Neural cell (in vitro differentiated cells): ENCODE measurements at regions not wholly inside any gene's neighbourhood (a gene's known extent, or its start where the extent isn't known, plus 50 kb on each side); places are given as distances from the start of the nearest gene placed in this dataset.

Experiments
- H2AFZ ChIP-seq: fragments of 200-600, 300-800 bp; sonication (generic), shearing (Covaris generic); 2 replicates; pipeline ENCODE4 v1.6.0; 2014; ENCODE audit warnings: low read depth, mild to moderate bottlenecking, antibody characterized with exemption, low read length, moderate library complexity
- H3F3A ChIP-seq: fragments of 200-600 bp; shearing (Covaris generic); 2 replicates; pipeline ENCODE4 v1.6.1; 2016; ENCODE audit warnings: mild to moderate bottlenecking, moderate library complexity, mixed read lengths, antibody characterized with exemption, low read length; ENCODE audit not compliant: insufficient read depth, poor library complexity, severe bottlenecking
- H3K27ac ChIP-seq: fragments of 200-600, 300-800 bp; sonication (generic), shearing (Covaris generic); 2 replicates; pipeline ENCODE4 v1.5.1; 2014; ENCODE audit warnings: mild to moderate bottlenecking, low read length, moderate library complexity
- H3K27me3 ChIP-seq: fragments of 300-800, 200-600 bp; sonication (generic), shearing (Covaris generic); 2 replicates; pipeline ENCODE4 v1.6.0; 2014; ENCODE audit warnings: mild to moderate bottlenecking, low read depth, low read length, moderate library complexity; ENCODE audit not compliant: insufficient read depth
- H3K36me3 ChIP-seq: fragments of 300-800, 200-600 bp; sonication (generic), shearing (Covaris generic); 2 replicates; pipeline ENCODE4 v1.5.1; 2014; ENCODE audit warnings: mild to moderate bottlenecking, antibody characterized with exemption, low read length, moderate library complexity; ENCODE audit not compliant: insufficient read depth
- H3K4me2 ChIP-seq: fragments of 300-800, 200-600 bp; sonication (generic), shearing (Covaris generic); 2 replicates; pipeline ENCODE4 v1.6.0; 2014; ENCODE audit warnings: mild to moderate bottlenecking, low read length
- H3K4me3 ChIP-seq: fragments of 300-800, 200-600 bp; sonication (generic), shearing (Covaris generic); 2 replicates; pipeline ENCODE4 v1.5.1; 2014; ENCODE audit warnings: mild to moderate bottlenecking, low read length, moderate library complexity
- H3K79me2 ChIP-seq: fragments of 200-600 bp; shearing (Covaris generic); replicated peaks from 2 replicates; pipeline ENCODE4 v1.6.0; 2014; ENCODE audit warnings: mild to moderate bottlenecking, low read length, moderate library complexity; ENCODE audit not compliant: insufficient read depth
- H3K9ac ChIP-seq: fragments of 300-800, 200-600 bp; sonication (generic), shearing (Covaris generic); 2 replicates; pipeline ENCODE4 v1.6.1; 2016; ENCODE audit warnings: mild to moderate bottlenecking, low read length, mixed read lengths
- H3K9me2 ChIP-seq: fragments of 200-600 bp; shearing (Covaris generic); 2 replicates; pipeline ENCODE4 v1.6.1; 2016; ENCODE audit warnings: mild to moderate bottlenecking, low read length, mixed read lengths; ENCODE audit not compliant: insufficient read depth
- H3K9me3 ChIP-seq: fragments of 200-600, 300-800 bp; sonication (generic), shearing (Covaris generic); 2 replicates; pipeline ENCODE4 v1.6.1; 2016; ENCODE audit warnings: mild to moderate bottlenecking, mixed run types, low read length, moderate library complexity, mixed read lengths
- H4K20me1 ChIP-seq: fragments of 200-600 bp; shearing (Covaris generic); 2 replicates; pipeline ENCODE4 v1.6.1; 2016; ENCODE audit warnings: mild to moderate bottlenecking, mixed run types; ENCODE audit not compliant: insufficient read depth
- CTCF ChIP-seq: fragments of 450-650 bp; IDR thresholded peaks from 2 replicates; pipeline ENCODE4 v1.5.1; 2014; ENCODE audit warnings: antibody characterized with exemption, mild to moderate bottlenecking, moderate library complexity; ENCODE audit not compliant: poor library complexity, severe bottlenecking
- EP300 ChIP-seq: fragments of 450-650 bp; conservative IDR thresholded peaks from 2 replicates; pipeline ENCODE4 v1.6.1; 2014; ENCODE audit warnings: antibody characterized with exemption, mild to moderate bottlenecking, moderate library complexity; ENCODE audit not compliant: poor library complexity, severe bottlenecking
- EZH2 ChIP-seq: fragments of 200-600, 300-800 bp; shearing (Covaris generic), sonication (generic); IDR thresholded peaks from 2 replicates; pipeline ENCODE4 v1.6.1; 2014; ENCODE audit warnings: antibody characterized with exemption, low read length, borderline replicate concordance, mild to moderate bottlenecking; ENCODE audit not compliant: insufficient read depth, poor library complexity, severe bottlenecking
- POLR2AphosphoS5 ChIP-seq: IDR thresholded peaks from 2 replicates; pipeline ENCODE4 v1.6.1; 2012
- SMC3 ChIP-seq: fragments of 450-650 bp; conservative IDR thresholded peaks from 2 replicates; pipeline ENCODE4 v1.6.1; 2014; ENCODE audit warnings: antibody characterized with exemption, mild to moderate bottlenecking, moderate library complexity; ENCODE audit not compliant: poor library complexity
- TAF1 ChIP-seq: IDR thresholded peaks from 2 replicates; pipeline ENCODE4 v1.6.1; 2012; ENCODE audit warnings: low read depth
- TF ChIP-seq, protein P1 (sequence below): IDR thresholded peaks from 2 replicates; pipeline ENCODE4 v1.6.1; 2012; ENCODE audit warnings: borderline replicate concordance

- TF ChIP-seq EP300 (no peak), EZH2 (no peak)
- H3K9ac ChIP-seq, result no peak overlapping the region
- no peak overlapping the region for H3K27ac ChIP-seq
- H3K27me3 ChIP-seq, result no peaks in the 10 kb centered on the region
- no peaks in the 10 kb centered on the region for H3F3A ChIP-seq
- H3K36me3 ChIP-seq, result no peaks in the 10 kb centered on the region
- H2AFZ ChIP-seq, result no peak overlapping the region
- no peak overlapping the region for H3K4me3 ChIP-seq
- no peaks in the 10 kb centered on the region for H4K20me1 ChIP-seq
- no peaks in the 10 kb centered on the region for H3K79me2 ChIP-seq
- H3K9me3 ChIP-seq, result no peaks in the 10 kb centered on the region
- no peak overlapping the region for H3K4me2 ChIP-seq
- no peaks in the 10 kb centered on the region for H3K9me2 ChIP-seq
Observed at GRCh38 chr5:174275959-174276358, 230.5 kb downstream of the NSG2 start.

DNA sequence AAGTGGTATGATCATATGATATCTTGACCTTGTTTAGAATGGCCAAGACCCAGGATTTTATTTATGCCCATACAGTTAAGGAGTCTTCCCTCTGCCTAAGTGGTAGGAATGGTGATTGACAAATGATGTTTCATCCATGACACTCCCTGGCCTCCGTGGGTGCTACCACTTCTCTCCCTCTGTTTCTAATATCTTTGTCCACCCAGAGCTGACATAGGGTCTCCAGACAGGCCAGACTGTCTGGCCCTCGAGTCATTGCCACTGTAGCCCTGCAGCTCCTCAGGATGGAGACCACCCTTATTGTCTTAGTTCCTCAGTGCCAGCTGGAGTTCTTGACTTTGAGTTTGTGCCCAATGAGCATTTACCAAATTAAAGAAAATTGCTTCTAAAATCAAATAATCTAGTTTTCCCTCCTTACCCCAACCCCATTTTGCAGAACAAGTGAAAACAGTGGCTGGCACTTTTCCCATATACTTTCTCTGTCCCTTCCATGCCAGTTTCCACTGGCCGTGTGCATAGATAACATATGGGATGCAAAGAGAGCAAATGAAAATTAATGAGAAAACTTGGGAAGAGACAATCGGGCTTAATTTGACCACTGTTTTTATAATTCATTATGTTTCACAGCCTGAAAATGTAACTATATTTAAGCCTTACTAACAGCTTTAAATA, 235.7 kb downstream of the NSG2 start:
- Histone ChIP-seq H2AFZ (no peak overlapping the region), H3K27ac (no peak overlapping the region), H3K27me3 (no peaks in the 10 kb centered on the region), H3F3A (no peaks in the 10 kb centered on the region), H3K9me3 (no peaks in the 10 kb centered on the region), H3K4me3 (no peak overlapping the region), H3K4me2 (no peak overlapping the region), H4K20me1 (no peaks in the 10 kb centered on the region), H3K9ac (no peak overlapping the region), H3K36me3 (no peaks in the 10 kb centered on the region), H3K9me2 (no peaks in the 10 kb centered on the region), H3K79me2 (no peaks in the 10 kb centered on the region)
- TF ChIP-seq SMC3 (no peak), POLR2AphosphoS5 (no peak), EP300 (no peak), CTCF (no peak)
- TF ChIP-seq, protein P1, sequence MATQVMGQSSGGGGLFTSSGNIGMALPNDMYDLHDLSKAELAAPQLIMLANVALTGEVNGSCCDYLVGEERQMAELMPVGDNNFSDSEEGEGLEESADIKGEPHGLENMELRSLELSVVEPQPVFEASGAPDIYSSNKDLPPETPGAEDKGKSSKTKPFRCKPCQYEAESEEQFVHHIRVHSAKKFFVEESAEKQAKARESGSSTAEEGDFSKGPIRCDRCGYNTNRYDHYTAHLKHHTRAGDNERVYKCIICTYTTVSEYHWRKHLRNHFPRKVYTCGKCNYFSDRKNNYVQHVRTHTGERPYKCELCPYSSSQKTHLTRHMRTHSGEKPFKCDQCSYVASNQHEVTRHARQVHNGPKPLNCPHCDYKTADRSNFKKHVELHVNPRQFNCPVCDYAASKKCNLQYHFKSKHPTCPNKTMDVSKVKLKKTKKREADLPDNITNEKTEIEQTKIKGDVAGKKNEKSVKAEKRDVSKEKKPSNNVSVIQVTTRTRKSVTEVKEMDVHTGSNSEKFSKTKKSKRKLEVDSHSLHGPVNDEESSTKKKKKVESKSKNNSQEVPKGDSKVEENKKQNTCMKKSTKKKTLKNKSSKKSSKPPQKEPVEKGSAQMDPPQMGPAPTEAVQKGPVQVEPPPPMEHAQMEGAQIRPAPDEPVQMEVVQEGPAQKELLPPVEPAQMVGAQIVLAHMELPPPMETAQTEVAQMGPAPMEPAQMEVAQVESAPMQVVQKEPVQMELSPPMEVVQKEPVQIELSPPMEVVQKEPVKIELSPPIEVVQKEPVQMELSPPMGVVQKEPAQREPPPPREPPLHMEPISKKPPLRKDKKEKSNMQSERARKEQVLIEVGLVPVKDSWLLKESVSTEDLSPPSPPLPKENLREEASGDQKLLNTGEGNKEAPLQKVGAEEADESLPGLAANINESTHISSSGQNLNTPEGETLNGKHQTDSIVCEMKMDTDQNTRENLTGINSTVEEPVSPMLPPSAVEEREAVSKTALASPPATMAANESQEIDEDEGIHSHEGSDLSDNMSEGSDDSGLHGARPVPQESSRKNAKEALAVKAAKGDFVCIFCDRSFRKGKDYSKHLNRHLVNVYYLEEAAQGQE, result no peak

GRCh38 chr5:174281855-174282254, 236.3 kb downstream of the NSG2 start:
- H3K4me2 ChIP-seq, result no peak overlapping the region
- no peak overlapping the region for H2AFZ ChIP-seq
- no peaks in the 10 kb centered on the region for H3K27me3 ChIP-seq
- no peaks in the 10 kb centered on the region for H3K79me2 ChIP-seq
- no peaks in the 10 kb centered on the region for H3K9me3 ChIP-seq
- no peaks in the 10 kb centered on the region for H4K20me1 ChIP-seq
- no peak overlapping the region for H3K9ac ChIP-seq
- no peaks in the 10 kb centered on the region for H3K9me2 ChIP-seq
- no peaks in the 10 kb centered on the region for H3K36me3 ChIP-seq
- no peak overlapping the region for H3K27ac ChIP-seq
- H3K4me3 ChIP-seq, result no peak overlapping the region
- no peaks in the 10 kb centered on the region for H3F3A ChIP-seq
- TF ChIP-seq CTCF (no peak), TAF1 (no peak), EZH2 (no peak)
